ENCODE measurements at regions not wholly inside any gene's neighbourhood (a gene's known extent, or its start where the extent isn't known, plus 50 kb on each side); places are given as distances from the start of the nearest gene placed in this dataset.

GRCh38 chr19:27751044-27751391 lies 1461.9 kb downstream of the UQCRFS1 start:
- no peaks in the 10 kb centered on the region for H3K27me3 ChIP-seq (replicated peaks in 1 of 2; ENCODE audit: control insufficient read depth in 2 of 2, insufficient read depth in 2 of 2, low read length in 1 of 2)
- RAD21 ChIA-PET (ENCODE audit: unreplicated experiment) = no interaction called here
- no peaks in the 10 kb centered on the region for H3K79me2 ChIP-seq (ENCODE audit: control insufficient read depth, insufficient read depth, low read length)
- SMC1A ChIA-PET (ENCODE audit: uncharacterized antibody, unreplicated experiment) = no interaction called here
- no peak overlapping the region for H3K4me3 ChIP-seq
- 75% methylated on average over 4 of the region's 4 CpGs for WGBS (ENCODE audit: insufficient coverage, insufficient replicate concordance, low lambda C conversion rate, missing lambda C conversion rate)
- ATAC-seq (no peak), FAIRE-seq (no peak), DNase-seq (ENCODE audit: low read depth, low spot score) (no peak)
- POLR2A ChIA-PET = no interaction called here
- in situ Hi-C loops (cut with MboI) = no loop called here
- no peaks in the 10 kb centered on the region for H3K36me3 ChIP-seq (ENCODE audit: control insufficient read depth in 2 of 2, insufficient read depth in 2 of 2, low read length in 1 of 2)
- CTCF ChIA-PET = no interaction called here
- intact Hi-C loops (cut with micrococcal nuclease; ENCODE audit: unreplicated experiment) = no loop called here
- no TSS peak for BruUV-seq (replicated peaks)
- no peaks in the 10 kb centered on the region for H4K20me1 ChIP-seq (ENCODE audit: control insufficient read depth, insufficient read depth)
- H3K9ac ChIP-seq (ENCODE audit: control insufficient read depth, insufficient read depth, low read length) = no peak overlapping the region
- H3K4me1 ChIP-seq (ENCODE audit: control insufficient read depth, insufficient read depth, low read length) = no peaks in the 10 kb centered on the region
- H2AFZ ChIP-seq (ENCODE audit: control insufficient read depth, low read depth, low read length) = no peak overlapping the region
- H3K9me3 ChIP-seq (replicated peaks; ENCODE audit: control insufficient read depth, insufficient read depth, low read length) = no peaks in the 10 kb centered on the region; the same call in 2 of the 3 replicates
- H3K4me2 ChIP-seq (ENCODE audit: control insufficient read depth, insufficient read depth) = no peak overlapping the region
- H3K27ac ChIP-seq (ENCODE audit: control insufficient read depth, insufficient read depth) = no peak overlapping the region
- TF ChIP-seq SMARCA5 (IDR thresholded peaks at IDR 0.05) = no peak
- no peak for TF ChIP-seq EED (IDR thresholded peaks at IDR 0.05; ENCODE audit: low read depth)
- no peak for TF ChIP-seq HCFC1 (IDR thresholded peaks at IDR 0.05; ENCODE audit: low read length)
- TF ChIP-seq EZH2 (IDR thresholded peaks at IDR 0.05; ENCODE audit: borderline replicate concordance, control insufficient read depth, low read depth, low read length) = no peak
- no peak for TF ChIP-seq USF1 (IDR thresholded peaks at IDR 0.05; ENCODE audit: borderline replicate concordance, extremely low read length, insufficient read depth, low read depth, low read length)
- TF ChIP-seq IRF4 (IDR thresholded peaks at IDR 0.05; ENCODE audit: low read depth, low read length) = no peak
- TF ChIP-seq, protein P1, sequence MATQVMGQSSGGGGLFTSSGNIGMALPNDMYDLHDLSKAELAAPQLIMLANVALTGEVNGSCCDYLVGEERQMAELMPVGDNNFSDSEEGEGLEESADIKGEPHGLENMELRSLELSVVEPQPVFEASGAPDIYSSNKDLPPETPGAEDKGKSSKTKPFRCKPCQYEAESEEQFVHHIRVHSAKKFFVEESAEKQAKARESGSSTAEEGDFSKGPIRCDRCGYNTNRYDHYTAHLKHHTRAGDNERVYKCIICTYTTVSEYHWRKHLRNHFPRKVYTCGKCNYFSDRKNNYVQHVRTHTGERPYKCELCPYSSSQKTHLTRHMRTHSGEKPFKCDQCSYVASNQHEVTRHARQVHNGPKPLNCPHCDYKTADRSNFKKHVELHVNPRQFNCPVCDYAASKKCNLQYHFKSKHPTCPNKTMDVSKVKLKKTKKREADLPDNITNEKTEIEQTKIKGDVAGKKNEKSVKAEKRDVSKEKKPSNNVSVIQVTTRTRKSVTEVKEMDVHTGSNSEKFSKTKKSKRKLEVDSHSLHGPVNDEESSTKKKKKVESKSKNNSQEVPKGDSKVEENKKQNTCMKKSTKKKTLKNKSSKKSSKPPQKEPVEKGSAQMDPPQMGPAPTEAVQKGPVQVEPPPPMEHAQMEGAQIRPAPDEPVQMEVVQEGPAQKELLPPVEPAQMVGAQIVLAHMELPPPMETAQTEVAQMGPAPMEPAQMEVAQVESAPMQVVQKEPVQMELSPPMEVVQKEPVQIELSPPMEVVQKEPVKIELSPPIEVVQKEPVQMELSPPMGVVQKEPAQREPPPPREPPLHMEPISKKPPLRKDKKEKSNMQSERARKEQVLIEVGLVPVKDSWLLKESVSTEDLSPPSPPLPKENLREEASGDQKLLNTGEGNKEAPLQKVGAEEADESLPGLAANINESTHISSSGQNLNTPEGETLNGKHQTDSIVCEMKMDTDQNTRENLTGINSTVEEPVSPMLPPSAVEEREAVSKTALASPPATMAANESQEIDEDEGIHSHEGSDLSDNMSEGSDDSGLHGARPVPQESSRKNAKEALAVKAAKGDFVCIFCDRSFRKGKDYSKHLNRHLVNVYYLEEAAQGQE (IDR thresholded peaks at IDR 0.05; ENCODE audit: low read depth, low read length) = no peak
- TF ChIP-seq, protein P2, sequence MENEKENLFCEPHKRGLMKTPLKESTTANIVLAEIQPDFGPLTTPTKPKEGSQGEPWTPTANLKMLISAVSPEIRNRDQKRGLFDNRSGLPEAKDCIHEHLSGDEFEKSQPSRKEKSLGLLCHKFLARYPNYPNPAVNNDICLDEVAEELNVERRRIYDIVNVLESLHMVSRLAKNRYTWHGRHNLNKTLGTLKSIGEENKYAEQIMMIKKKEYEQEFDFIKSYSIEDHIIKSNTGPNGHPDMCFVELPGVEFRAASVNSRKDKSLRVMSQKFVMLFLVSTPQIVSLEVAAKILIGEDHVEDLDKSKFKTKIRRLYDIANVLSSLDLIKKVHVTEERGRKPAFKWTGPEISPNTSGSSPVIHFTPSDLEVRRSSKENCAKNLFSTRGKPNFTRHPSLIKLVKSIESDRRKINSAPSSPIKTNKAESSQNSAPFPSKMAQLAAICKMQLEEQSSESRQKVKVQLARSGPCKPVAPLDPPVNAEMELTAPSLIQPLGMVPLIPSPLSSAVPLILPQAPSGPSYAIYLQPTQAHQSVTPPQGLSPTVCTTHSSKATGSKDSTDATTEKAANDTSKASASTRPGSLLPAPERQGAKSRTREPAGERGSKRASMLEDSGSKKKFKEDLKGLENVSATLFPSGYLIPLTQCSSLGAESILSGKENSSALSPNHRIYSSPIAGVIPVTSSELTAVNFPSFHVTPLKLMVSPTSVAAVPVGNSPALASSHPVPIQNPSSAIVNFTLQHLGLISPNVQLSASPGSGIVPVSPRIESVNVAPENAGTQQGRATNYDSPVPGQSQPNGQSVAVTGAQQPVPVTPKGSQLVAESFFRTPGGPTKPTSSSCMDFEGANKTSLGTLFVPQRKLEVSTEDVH (IDR thresholded peaks at IDR 0.05; ENCODE audit: low read depth, partially characterized antibody) = no peak
- no peak for TF ChIP-seq NFYA (IDR thresholded peaks at IDR 0.05; ENCODE audit: borderline replicate concordance, low read depth, low read length)
- TF ChIP-seq ATF7 (IDR thresholded peaks at IDR 0.05; ENCODE audit: low read depth) = no peak
- TF ChIP-seq BMI1 (IDR thresholded peaks at IDR 0.05; ENCODE audit: borderline replicate concordance) = no peak
- TF ChIP-seq NFXL1 (IDR thresholded peaks at IDR 0.05; ENCODE audit: borderline replicate concordance) = no peak
- no peak for TF ChIP-seq SRF (IDR thresholded peaks at IDR 0.05; ENCODE audit: low read depth in 2 of 2, low read length in 2 of 2)
- TF ChIP-seq MTA3 (IDR thresholded peaks at IDR 0.05; ENCODE audit: borderline replicate concordance, low read length) = no peak
- TF ChIP-seq, protein P3, sequence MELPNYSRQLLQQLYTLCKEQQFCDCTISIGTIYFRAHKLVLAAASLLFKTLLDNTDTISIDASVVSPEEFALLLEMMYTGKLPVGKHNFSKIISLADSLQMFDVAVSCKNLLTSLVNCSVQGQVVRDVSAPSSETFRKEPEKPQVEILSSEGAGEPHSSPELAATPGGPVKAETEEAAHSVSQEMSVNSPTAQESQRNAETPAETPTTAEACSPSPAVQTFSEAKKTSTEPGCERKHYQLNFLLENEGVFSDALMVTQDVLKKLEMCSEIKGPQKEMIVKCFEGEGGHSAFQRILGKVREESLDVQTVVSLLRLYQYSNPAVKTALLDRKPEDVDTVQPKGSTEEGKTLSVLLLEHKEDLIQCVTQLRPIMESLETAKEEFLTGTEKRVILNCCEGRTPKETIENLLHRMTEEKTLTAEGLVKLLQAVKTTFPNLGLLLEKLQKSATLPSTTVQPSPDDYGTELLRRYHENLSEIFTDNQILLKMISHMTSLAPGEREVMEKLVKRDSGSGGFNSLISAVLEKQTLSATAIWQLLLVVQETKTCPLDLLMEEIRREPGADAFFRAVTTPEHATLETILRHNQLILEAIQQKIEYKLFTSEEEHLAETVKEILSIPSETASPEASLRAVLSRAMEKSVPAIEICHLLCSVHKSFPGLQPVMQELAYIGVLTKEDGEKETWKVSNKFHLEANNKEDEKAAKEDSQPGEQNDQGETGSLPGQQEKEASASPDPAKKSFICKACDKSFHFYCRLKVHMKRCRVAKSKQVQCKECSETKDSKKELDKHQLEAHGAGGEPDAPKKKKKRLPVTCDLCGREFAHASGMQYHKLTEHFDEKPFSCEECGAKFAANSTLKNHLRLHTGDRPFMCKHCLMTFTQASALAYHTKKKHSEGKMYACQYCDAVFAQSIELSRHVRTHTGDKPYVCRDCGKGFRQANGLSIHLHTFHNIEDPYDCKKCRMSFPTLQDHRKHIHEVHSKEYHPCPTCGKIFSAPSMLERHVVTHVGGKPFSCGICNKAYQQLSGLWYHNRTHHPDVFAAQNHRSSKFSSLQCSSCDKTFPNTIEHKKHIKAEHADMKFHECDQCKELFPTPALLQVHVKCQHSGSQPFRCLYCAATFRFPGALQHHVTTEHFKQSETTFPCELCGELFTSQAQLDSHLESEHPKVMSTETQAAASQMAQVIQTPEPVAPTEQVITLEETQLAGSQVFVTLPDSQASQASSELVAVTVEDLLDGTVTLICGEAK (IDR thresholded peaks at IDR 0.05; ENCODE audit: borderline replicate concordance) = no peak
